ENCODE measurements at regions not wholly inside any gene's neighbourhood (a gene's known extent, or its start where the extent isn't known, plus 50 kb on each side); places are given as distances from the start of the nearest gene placed in this dataset.

DNA sequence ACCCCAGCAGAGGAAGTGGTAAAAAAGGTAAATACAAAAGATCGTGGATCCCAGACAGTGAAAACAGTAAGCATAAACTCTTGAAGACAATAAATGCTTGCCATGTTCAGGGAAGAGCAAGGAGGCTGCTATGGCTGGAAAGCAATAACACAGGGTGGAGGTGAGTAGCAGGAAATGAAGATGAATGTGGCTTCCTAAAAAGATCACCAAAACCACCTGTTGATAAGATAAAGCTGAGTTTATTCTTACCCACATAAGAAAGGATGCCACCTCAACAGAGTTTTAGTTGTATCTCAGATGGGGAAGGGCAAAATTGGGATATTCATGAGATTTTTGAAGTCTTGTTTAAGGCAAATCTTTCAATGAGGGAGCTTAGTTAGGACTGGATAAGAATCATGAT lies 273.3 kb downstream of the MSX2 start:
- no peak for DNase-seq (ENCODE audit: low read depth)
- in situ Hi-C loops (cut with HindIII; ENCODE audit: low sequenced_read_pairs), result no loop called here
- no peak overlapping the region for H3K4me3 ChIP-seq (ENCODE audit: low read depth, low read length)
- TF ChIP-seq, protein P1, sequence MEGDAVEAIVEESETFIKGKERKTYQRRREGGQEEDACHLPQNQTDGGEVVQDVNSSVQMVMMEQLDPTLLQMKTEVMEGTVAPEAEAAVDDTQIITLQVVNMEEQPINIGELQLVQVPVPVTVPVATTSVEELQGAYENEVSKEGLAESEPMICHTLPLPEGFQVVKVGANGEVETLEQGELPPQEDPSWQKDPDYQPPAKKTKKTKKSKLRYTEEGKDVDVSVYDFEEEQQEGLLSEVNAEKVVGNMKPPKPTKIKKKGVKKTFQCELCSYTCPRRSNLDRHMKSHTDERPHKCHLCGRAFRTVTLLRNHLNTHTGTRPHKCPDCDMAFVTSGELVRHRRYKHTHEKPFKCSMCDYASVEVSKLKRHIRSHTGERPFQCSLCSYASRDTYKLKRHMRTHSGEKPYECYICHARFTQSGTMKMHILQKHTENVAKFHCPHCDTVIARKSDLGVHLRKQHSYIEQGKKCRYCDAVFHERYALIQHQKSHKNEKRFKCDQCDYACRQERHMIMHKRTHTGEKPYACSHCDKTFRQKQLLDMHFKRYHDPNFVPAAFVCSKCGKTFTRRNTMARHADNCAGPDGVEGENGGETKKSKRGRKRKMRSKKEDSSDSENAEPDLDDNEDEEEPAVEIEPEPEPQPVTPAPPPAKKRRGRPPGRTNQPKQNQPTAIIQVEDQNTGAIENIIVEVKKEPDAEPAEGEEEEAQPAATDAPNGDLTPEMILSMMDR (IDR thresholded peaks at IDR 0.05; ENCODE audit: low read depth, low read length, missing control alignments), result no peak

DNA sequence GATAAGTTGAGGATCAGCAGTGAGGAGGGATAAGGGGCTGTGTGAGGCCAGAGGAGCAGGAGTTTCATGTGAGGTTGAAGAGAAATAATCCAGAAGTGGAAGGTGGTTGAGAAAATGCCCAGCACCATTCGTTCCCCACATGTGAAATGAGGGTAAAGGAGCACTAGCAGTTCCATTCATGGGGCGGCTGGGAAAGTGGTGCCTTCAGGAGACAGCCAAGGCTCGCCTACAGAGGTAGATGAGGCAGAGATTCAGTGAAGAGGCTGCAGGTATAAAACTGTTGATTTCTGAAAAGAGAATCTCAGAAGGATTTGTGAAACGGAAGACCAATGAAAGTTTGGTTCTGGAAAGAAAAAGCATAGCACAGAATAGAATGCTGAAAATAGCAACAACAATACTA lies 272.6 kb downstream of the MSX2 start:
- DNase-seq (ENCODE audit: low read depth), result no peak
- in situ Hi-C loops (cut with HindIII; ENCODE audit: low sequenced_read_pairs), result no loop called here
- no peak overlapping the region for H3K4me3 ChIP-seq (ENCODE audit: low read depth, low read length)
- TF ChIP-seq, protein P1 (IDR thresholded peaks at IDR 0.05; ENCODE audit: low read depth, low read length, missing control alignments), result no peak

DNA sequence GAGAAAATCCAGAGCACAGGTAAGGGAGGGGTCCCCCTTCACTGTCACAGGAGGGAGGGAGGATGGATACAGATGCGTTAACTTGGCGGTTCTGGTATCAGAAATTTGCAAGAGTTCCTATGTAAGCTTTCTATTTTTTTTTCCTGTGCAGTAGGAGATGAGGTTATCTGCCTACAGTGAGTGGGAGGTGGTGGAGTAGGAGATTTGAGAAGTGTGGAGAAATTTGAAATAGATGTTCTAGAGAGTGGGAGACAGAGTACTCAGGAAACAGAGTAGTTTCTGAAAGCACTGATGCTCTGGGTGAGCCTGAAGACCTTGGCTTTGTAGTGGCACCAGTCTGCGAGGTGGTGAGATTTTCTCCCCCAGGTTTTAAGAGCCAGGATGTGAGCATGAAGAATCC lies 271.4 kb downstream of the MSX2 start:
- TF ChIP-seq, protein P1 (IDR thresholded peaks at IDR 0.05; ENCODE audit: low read depth, low read length, missing control alignments), result no peak

DNA sequence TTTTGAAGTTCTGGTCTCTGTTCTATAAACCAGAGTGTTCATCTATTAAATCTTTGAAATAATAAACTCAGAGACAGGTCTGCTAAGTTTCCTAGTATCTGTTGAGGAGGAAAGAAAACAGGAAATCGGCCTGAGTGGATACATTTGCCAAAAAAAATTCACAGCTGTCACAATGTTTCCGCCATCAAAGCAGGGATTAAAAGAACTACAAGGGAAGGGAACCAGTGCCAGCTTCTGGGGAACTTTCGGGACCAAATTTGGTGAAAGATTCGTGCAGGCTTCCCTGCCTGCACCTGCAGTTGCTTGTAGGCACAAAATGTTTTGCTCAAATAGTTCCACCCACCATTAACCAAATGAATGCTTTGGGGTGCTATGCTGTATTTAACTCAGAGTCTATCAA lies 267.5 kb downstream of the MSX2 start:
- H3K4me3 ChIP-seq (ENCODE audit: low read depth, low read length), result no peak overlapping the region
- in situ Hi-C loops (cut with HindIII; ENCODE audit: low sequenced_read_pairs), result no loop called here
- TF ChIP-seq, protein P1 (IDR thresholded peaks at IDR 0.05; ENCODE audit: low read depth, low read length, missing control alignments), result no peak
- no peak for DNase-seq (ENCODE audit: low read depth)

More for the DNA sequence above, 271.4 kb downstream of the MSX2 start:
- no peak overlapping the region for H3K4me3 ChIP-seq (ENCODE audit: low read depth, low read length)
- DNase-seq (ENCODE audit: low read depth), result no peak
- in situ Hi-C loops (cut with HindIII; ENCODE audit: low sequenced_read_pairs), result no loop called here

DNA sequence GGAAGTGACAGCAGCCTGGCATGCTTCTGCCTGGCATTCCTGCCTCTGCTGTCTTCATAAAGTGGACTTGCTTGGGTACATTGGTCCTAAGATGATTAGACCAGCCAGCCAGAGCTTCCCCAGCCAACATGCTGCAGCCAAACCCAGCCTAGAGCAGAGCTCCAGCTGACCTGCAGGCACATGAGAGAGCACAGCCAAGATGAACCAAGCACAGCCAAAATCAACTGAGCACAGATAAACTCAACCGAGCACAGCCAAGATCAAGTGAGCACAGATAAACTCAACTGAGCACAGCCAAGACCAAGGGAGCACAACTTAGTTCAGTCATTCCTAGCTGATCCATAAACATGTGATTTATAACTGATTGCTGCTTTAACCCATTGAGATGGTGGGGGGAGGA lies 266.5 kb downstream of the MSX2 start:
- in situ Hi-C loops (cut with HindIII; ENCODE audit: low sequenced_read_pairs), result no loop called here
- DNase-seq (ENCODE audit: low read depth), result no peak
- no peak overlapping the region for H3K4me3 ChIP-seq (ENCODE audit: low read depth, low read length)
- TF ChIP-seq, protein P1 (IDR thresholded peaks at IDR 0.05; ENCODE audit: low read depth, low read length, missing control alignments), result no peak

DNA sequence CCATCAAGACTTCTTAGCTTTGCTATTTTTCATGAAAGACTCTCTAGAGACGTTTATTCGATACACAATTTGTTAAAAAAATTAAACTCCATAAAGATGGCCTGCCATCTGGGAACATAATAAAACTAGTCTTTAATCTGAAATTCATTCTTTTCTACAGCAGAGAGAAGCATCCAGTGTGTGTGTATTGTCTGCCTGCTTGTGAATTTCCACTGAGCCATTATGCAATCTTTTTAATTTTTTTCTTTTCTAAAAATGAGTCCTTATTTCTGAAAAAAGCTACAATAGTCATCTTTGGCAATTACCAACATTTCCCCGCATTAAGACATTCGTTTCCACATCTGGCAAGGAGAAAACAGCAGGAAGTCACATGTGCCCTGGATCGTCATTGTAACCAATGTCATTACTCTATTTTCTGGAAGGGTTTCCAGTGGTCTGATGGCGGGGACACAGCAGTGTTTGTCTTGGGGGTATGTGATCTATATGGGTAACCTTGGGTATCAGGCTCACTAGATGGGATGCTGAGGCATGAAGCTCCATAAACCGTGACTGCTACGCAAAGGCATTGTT lies 263.1 kb downstream of the MSX2 start:
- TF ChIP-seq, protein P1 (IDR thresholded peaks at IDR 0.05; ENCODE audit: low read depth, low read length, missing control alignments), result no peak
- DNase-seq (ENCODE audit: low read depth), result no peak
- H3K4me3 ChIP-seq (ENCODE audit: low read depth, low read length), result no peak overlapping the region
- in situ Hi-C loops (cut with HindIII; ENCODE audit: low sequenced_read_pairs), result no loop called here
